Muscle layer of colon (tissue), 2 donors: ENCODE measurements at regions not wholly inside any gene's neighbourhood (a gene's known extent, or its start where the extent isn't known, plus 50 kb on each side); places are given as distances from the start of the nearest gene placed in this dataset.

Experiments
- H3K27ac ChIP-seq: one replicate; pipeline ENCODE4 v1.7.0; 2013; ENCODE audit warnings: low read depth, mild to moderate bottlenecking, low read length, moderate library complexity
- H3K27me3 ChIP-seq, 2 donors: one replicate each; pipeline ENCODE4 v1.7.0; 2013; ENCODE audit warnings: low read length in 2 of 2, mild to moderate bottlenecking in 2 of 2; ENCODE audit not compliant: insufficient read depth in 2 of 2, control insufficient read depth in 1 of 2
- H3K36me3 ChIP-seq: one replicate; pipeline ENCODE4 v1.7.0; 2013; ENCODE audit warnings: mild to moderate bottlenecking, low read length; ENCODE audit not compliant: insufficient read depth
- H3K4me1 ChIP-seq: one replicate; pipeline ENCODE4 v1.7.0; 2013; ENCODE audit warnings: mild to moderate bottlenecking, low read length; ENCODE audit not compliant: insufficient read depth
- H3K4me3 ChIP-seq, 2 donors: one replicate each; pipeline ENCODE4 v1.7.0; 2013; ENCODE audit warnings: low read length in 2 of 2, low read depth in 1 of 2, mild to moderate bottlenecking in 1 of 2, moderate library complexity in 1 of 2
- H3K9ac ChIP-seq: one replicate; pipeline ENCODE4 v1.7.0; 2013; ENCODE audit warnings: low read length
- H3K9me3 ChIP-seq: one replicate; pipeline ENCODE4 v1.7.0; 2013; ENCODE audit warnings: mild to moderate bottlenecking, low read length
- donor health status: abdominal sarcoma.
- donor health status: Adenocarcinoma of cecum.

DNA sequence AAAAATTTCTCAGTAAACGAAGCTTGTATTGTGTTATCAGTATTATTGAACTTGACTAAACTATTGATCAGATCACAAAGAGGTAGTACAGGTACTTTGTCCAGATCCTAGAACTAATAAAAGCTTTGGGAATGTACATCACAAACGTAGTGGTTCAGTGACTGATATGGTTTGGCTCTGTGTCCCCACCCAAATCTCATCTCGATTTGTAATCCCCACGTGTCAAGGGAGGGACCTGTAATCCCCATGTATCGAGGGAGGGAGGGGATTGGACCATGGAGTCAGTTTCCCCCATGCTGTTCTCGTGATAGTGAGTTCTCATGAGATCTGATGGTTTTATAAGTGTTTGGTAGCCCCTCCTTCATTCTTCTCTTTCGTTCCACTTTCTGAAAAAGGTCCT lies 100.9 kb downstream of the ARRDC3 start:
- Histone ChIP-seq H3K36me3 (no peaks in the 10 kb centered on the region), H3K4me1 (peaks cover 19% of the 10 kb centered on the region), H3K9ac (no peak overlapping the region), H3K27me3 (no peaks in the 10 kb centered on the region), H3K4me3 (no peak overlapping the region), H3K27ac (no peak overlapping the region), H3K9me3 (no peaks in the 10 kb centered on the region)

- Histone ChIP-seq H3K36me3 (no peaks in the 10 kb centered on the region), H3K9me3 (no peaks in the 10 kb centered on the region), H3K27me3 (no peaks in the 10 kb centered on the region), H3K9ac (peak overlapping the region; percentile 92), H3K27ac (peak overlapping the region; percentile 89), H3K4me3 (no peak overlapping the region), H3K4me1 (peaks cover 19% of the 10 kb centered on the region)
Observed at GRCh38 chr5:91281401-91281800, 101.7 kb downstream of the ARRDC3 start.

GRCh38 chr5:91280362-91281269 lies 102.5 kb downstream of the ARRDC3 start:
- peak overlapping the region; percentile 89 for H3K27ac ChIP-seq
- no peaks in the 10 kb centered on the region for H3K27me3 ChIP-seq
- H3K9ac ChIP-seq = peak overlapping the region; percentile 92
- H3K4me1 ChIP-seq = peaks cover 19% of the 10 kb centered on the region
- peak overlapping the region; percentile 43 to 79 for H3K4me3 ChIP-seq
- no peaks in the 10 kb centered on the region for H3K9me3 ChIP-seq
- no peaks in the 10 kb centered on the region for H3K36me3 ChIP-seq

DNA sequence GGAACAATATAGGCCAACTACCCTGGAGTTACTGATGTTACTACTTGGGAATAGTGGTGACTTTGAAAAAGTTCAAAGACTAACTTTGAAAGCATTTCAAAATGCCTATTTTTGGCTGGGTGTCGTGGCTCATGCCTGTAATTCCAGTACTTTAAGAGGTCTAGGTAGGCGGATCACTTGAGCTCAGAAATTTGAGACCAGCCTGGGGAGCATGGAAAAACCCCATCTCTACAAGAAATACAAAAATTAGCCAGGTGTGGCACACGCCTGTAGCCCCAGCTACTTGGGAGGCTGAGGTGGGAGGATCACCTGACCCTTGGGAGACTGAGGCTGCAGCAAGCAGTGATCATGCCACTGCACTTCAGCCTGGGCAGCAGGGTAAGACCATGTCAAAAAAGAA lies 105.3 kb downstream of the ARRDC3 start:
- Histone ChIP-seq H3K27ac (no peak overlapping the region), H3K27me3 (no peaks in the 10 kb centered on the region), H3K4me3 (no peak overlapping the region), H3K9me3 (no peaks in the 10 kb centered on the region), H3K9ac (no peak overlapping the region), H3K36me3 (no peaks in the 10 kb centered on the region), H3K4me1 (peaks cover 9% of the 10 kb centered on the region)

GRCh38 chr5:91277093-91277626 lies 106.0 kb downstream of the ARRDC3 start:
- no peaks in the 10 kb centered on the region for H3K9me3 ChIP-seq
- H3K27ac ChIP-seq = no peak overlapping the region
- no peaks in the 10 kb centered on the region for H3K27me3 ChIP-seq
- peaks cover 9% of the 10 kb centered on the region for H3K4me1 ChIP-seq
- no peak overlapping the region for H3K4me3 ChIP-seq
- no peak overlapping the region for H3K9ac ChIP-seq
- no peaks in the 10 kb centered on the region for H3K36me3 ChIP-seq

GRCh38 chr5:91272858-91273257 lies 110.3 kb downstream of the ARRDC3 start:
- no peak overlapping the region for H3K4me3 ChIP-seq
- H3K9ac ChIP-seq = no peak overlapping the region
- H3K9me3 ChIP-seq = no peaks in the 10 kb centered on the region
- no peaks in the 10 kb centered on the region for H3K36me3 ChIP-seq
- H3K27me3 ChIP-seq = no peaks in the 10 kb centered on the region
- H3K4me1 ChIP-seq = no peaks in the 10 kb centered on the region
- H3K27ac ChIP-seq = no peak overlapping the region

DNA sequence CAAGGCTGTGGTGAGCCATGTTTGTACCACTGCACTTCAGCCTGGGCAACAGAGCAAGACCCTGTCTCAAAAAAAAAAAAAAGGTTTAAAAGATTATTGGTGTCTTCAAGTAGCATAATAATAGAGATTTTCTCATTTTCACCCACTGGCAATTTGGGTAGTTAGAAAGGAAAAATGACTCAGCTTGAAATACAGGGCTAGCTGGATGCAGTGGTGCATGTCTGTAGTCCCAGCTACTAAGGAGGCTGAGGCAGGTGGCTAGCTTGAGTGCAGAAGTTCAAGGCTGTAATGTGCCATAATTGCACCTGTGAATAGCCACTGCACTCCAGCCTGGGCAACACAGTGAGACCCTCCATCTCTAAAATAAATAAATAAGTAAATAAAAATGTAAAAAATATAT lies 111.1 kb downstream of the ARRDC3 start:
- Histone ChIP-seq H3K36me3 (no peaks in the 10 kb centered on the region), H3K4me1 (no peaks in the 10 kb centered on the region), H3K27ac (no peak overlapping the region), H3K27me3 (no peaks in the 10 kb centered on the region), H3K4me3 (no peak overlapping the region), H3K9ac (no peak overlapping the region), H3K9me3 (no peaks in the 10 kb centered on the region)

DNA sequence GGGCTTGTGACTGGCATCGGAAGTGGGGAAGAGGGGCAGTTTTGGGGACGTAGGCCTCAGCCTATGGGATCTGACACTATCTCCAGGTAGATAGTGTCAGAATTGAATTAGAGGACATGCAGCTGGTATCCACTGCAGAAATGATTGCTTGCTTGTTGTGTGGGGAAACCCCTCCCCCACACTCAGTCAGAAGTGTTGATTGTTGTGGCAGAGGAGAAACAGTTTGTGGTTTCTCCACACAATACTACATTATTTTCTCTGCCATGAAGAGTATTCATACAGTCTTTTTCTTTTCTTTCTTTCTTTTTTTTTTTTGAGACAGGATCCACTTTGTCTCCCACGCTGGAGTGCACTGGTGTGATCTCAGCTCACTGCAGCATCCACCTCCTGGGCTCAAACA lies 113.9 kb downstream of the ARRDC3 start:
- H3K27me3 ChIP-seq = no peaks in the 10 kb centered on the region
- H3K36me3 ChIP-seq = no peaks in the 10 kb centered on the region
- no peak overlapping the region for H3K27ac ChIP-seq
- no peak overlapping the region for H3K4me3 ChIP-seq
- H3K4me1 ChIP-seq = peaks cover 12% of the 10 kb centered on the region
- H3K9me3 ChIP-seq = no peaks in the 10 kb centered on the region
- no peak overlapping the region for H3K9ac ChIP-seq

- no peaks in the 10 kb centered on the region for H3K27me3 ChIP-seq
- peaks cover 12% of the 10 kb centered on the region for H3K4me1 ChIP-seq
- no peak overlapping the region for H3K9ac ChIP-seq
- H3K9me3 ChIP-seq = no peaks in the 10 kb centered on the region
- H3K27ac ChIP-seq = no peak overlapping the region
- no peak overlapping the region for H3K4me3 ChIP-seq
- no peaks in the 10 kb centered on the region for H3K36me3 ChIP-seq
Observed at GRCh38 chr5:91266184-91266705, 116.9 kb downstream of the ARRDC3 start.

DNA sequence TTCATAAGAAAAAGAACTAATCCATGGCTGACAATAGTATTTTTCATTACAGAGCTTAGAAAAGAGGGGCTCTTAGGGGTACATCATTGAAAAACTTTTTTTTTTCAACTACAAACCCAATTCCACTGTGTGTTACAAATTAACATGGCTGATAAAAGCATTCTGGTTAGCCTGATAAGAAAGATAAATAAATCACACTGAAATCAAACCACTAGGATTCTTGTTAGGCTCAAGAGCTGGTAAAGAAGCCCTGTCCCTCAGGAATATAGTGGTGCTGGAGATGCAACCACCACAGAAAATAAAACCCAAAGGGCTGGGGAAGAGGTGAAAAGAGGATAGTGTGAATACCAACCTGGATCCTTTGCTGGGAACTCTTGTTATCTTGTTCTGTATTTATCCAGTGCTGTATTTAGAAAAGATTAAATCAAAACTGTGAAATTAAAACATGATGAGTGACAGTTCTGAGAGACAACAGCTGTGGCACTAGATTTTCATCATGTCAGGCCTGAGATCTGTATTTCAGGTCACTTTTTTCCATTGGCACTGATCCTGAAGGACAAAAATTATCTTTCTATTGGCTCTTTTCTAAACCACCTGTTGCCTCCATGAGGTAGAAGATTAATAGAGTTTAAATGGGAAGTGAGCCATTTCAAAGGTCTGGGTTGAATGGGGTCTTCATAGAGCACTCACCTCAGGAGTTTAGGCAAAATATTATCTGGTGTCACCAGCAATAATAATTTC lies 118.6 kb downstream of the ARRDC3 start:
- no peak overlapping the region for H3K9ac ChIP-seq
- H3K27ac ChIP-seq = no peak overlapping the region
- H3K36me3 ChIP-seq = no peaks in the 10 kb centered on the region
- no peaks in the 10 kb centered on the region for H3K27me3 ChIP-seq
- H3K4me3 ChIP-seq = no peak overlapping the region
- no peaks in the 10 kb centered on the region for H3K9me3 ChIP-seq
- H3K4me1 ChIP-seq = peaks cover 12% of the 10 kb centered on the region

- Histone ChIP-seq H3K9ac (no peak overlapping the region), H3K4me3 (no peak overlapping the region), H3K27me3 (no peaks in the 10 kb centered on the region), H3K27ac (no peak overlapping the region), H3K4me1 (peaks cover 12% of the 10 kb centered on the region), H3K36me3 (no peaks in the 10 kb centered on the region), H3K9me3 (no peaks in the 10 kb centered on the region)
Observed at GRCh38 chr5:91263898-91264297, 119.2 kb downstream of the ARRDC3 start.
